HG03571 (cell line): ENCODE measurements at regions not wholly inside any gene's neighbourhood (a gene's known extent, or its start where the extent isn't known, plus 50 kb on each side); places are given as distances from the start of the nearest gene placed in this dataset.

Source experiments
- ATAC-seq: cut with Tn5 transposase; IDR thresholded peaks from one replicate; pipeline ENCODE4 v1.9.1; 2021; ENCODE audit not compliant: unreplicated experiment

- no peak for ATAC-seq
These were observed 662.6 kb downstream of the METTL15 start for GRCh38 chr11:28770806-28771205.

GRCh38 chr11:28767574-28767973 is 659.4 kb downstream of the METTL15 start:
- no peak for ATAC-seq

- ATAC-seq = no peak
These were observed 655.7 kb downstream of the METTL15 start for GRCh38 chr11:28763876-28764275.

GRCh38 chr11:28763151-28763550 is 655.0 kb downstream of the METTL15 start:
- ATAC-seq = no peak

GRCh38 chr11:28760676-28761390 is 652.6 kb downstream of the METTL15 start:
- no peak for ATAC-seq

- no peak for ATAC-seq
These were observed 651.1 kb downstream of the METTL15 start for GRCh38 chr11:28759311-28759710.

- no peak for ATAC-seq
These were observed 649.7 kb downstream of the METTL15 start for GRCh38 chr11:28757725-28758515.

GRCh38 chr11:28756977-28757376 is 648.8 kb downstream of the METTL15 start:
- no peak for ATAC-seq

- no peak for ATAC-seq
These were observed 634.9 kb downstream of the METTL15 start for GRCh38 chr11:28743061-28743550.

GRCh38 chr11:28739489-28740280 is 631.5 kb downstream of the METTL15 start:
- ATAC-seq = no peak

- ATAC-seq = no peak
These were observed 630.4 kb downstream of the METTL15 start for GRCh38 chr11:28738549-28738948.

GRCh38 chr11:28736256-28736655 is 628.1 kb downstream of the METTL15 start:
- ATAC-seq = no peak

GRCh38 chr11:28735511-28735910 is 627.3 kb downstream of the METTL15 start:
- ATAC-seq = no peak

- no peak for ATAC-seq
These were observed 622.7 kb downstream of the METTL15 start for GRCh38 chr11:28730889-28731288.

- ATAC-seq = no peak
These were observed 622.1 kb downstream of the METTL15 start for GRCh38 chr11:28730336-28730735.

- ATAC-seq = no peak
These were observed 621.2 kb downstream of the METTL15 start for GRCh38 chr11:28729339-28729738.

GRCh38 chr11:28728666-28729065 is 620.5 kb downstream of the METTL15 start:
- ATAC-seq = no peak

- no peak for ATAC-seq
These were observed 619.1 kb downstream of the METTL15 start for GRCh38 chr11:28727254-28727653.

GRCh38 chr11:28726432-28726831 is 618.2 kb downstream of the METTL15 start:
- ATAC-seq = no peak

- no peak for ATAC-seq
These were observed 607.5 kb downstream of the METTL15 start for GRCh38 chr11:28715726-28716125.

GRCh38 chr11:28713850-28714249 is 605.7 kb downstream of the METTL15 start:
- no peak for ATAC-seq
